ENCODE measurements at regions not wholly inside any gene's neighbourhood (a gene's known extent, or its start where the extent isn't known, plus 50 kb on each side); places are given as distances from the start of the nearest gene placed in this dataset.

GRCh38 chr12:83349907-83350611 is 663.4 kb downstream of the TMTC2 start:
- Histone ChIP-seq H3K4me3 (ENCODE audit: insufficient read depth, low read depth, low read length) (no peak overlapping the region), H2BK120ac (ENCODE audit: low read depth, low read length) (no peak overlapping the region), H3K14ac (replicated peaks; ENCODE audit: low read depth, low read length) (no peak overlapping the region), H3K9me3 (ENCODE audit: control insufficient read depth, insufficient read depth, low read length) (no peaks in the 10 kb centered on the region; the same call in 1 of the 2 replicates), H3K4me2 (ENCODE audit: low read depth, low read length) (no peak overlapping the region), H2AFZ (replicated peaks; ENCODE audit: low read length, poor library complexity) (no peak overlapping the region), H2BK5ac (ENCODE audit: low read depth, low read length, poor library complexity, severe bottlenecking) (no peak overlapping the region), H3K27me3 (ENCODE audit: control insufficient read depth, insufficient read depth, low read length) (no peaks in the 10 kb centered on the region), H3K4me1 (ENCODE audit: control insufficient read depth, insufficient read depth, low read length) (no peaks in the 10 kb centered on the region), H2AK5ac (ENCODE audit: low read depth, low read length) (no peak overlapping the region), H3K4ac (ENCODE audit: low read depth, low read length) (no peak overlapping the region), H3K18ac (ENCODE audit: low read depth, low read length) (no peak overlapping the region), H3K56ac (ENCODE audit: extremely low read depth, insufficient read depth, low read length) (no peak overlapping the region), H3K23ac (ENCODE audit: low read depth, low read length) (no peak overlapping the region), H4K20me1 (ENCODE audit: insufficient read depth, low read length) (no peaks in the 10 kb centered on the region), H4K91ac (ENCODE audit: insufficient read depth, low read depth, low read length) (no peak overlapping the region), H3K79me1 (ENCODE audit: low read depth in 1 of 2, low read length in 2 of 2) (no peaks in the 10 kb centered on the region), H4K8ac (ENCODE audit: low read depth in 2 of 2, low read length in 2 of 2) (no peak overlapping the region), H2BK20ac (ENCODE audit: low read depth, low read length) (no peak overlapping the region), H3K9ac (ENCODE audit: low read depth, low read length) (no peak overlapping the region), H2BK15ac (ENCODE audit: low read depth, low read length) (no peak overlapping the region), H3K9me1 (ENCODE audit: insufficient read depth, low read length) (no peaks in the 10 kb centered on the region), H4K5ac (ENCODE audit: low read depth, low read length) (no peak overlapping the region), H3K27ac (ENCODE audit: insufficient read depth, low read length) (no peak overlapping the region), H2AK9ac (replicated peaks; ENCODE audit: low read depth, low read length, poor library complexity) (no peak overlapping the region), H3K36me3 (ENCODE audit: control insufficient read depth, insufficient read depth, low read length) (no peaks in the 10 kb centered on the region)
- ATAC-seq (ENCODE audit: low read depth) (no peak), DNase-seq (no peak)
- ChIA-PET POLR2A (ENCODE audit: unreplicated experiment) (no interaction called here), CTCF (no interaction called here)
- dilution Hi-C loops (cut with HindIII; ENCODE audit: low sequenced_read_pairs, unreplicated experiment) = no loop called here
- intact Hi-C loops (cut with micrococcal nuclease) = no loop called here
- TF ChIP-seq CHD1 (IDR thresholded peaks at IDR 0.05; ENCODE audit: low read depth, low read length) = no peak
- no peak for TF ChIP-seq FOS (IDR thresholded peaks at IDR 0.05; ENCODE audit: low read depth, low read length)
- no peak for TF ChIP-seq ELK1 (IDR thresholded peaks at IDR 0.05; ENCODE audit: borderline replicate concordance, low read depth, low read length)
- no peak for TF ChIP-seq USF2 (IDR thresholded peaks at IDR 0.05; ENCODE audit: low read depth, low read length)
- no peak for TF ChIP-seq SMC3 (IDR thresholded peaks at IDR 0.05; ENCODE audit: low read depth, low read length)
- no peak for TF ChIP-seq MAZ (IDR thresholded peaks at IDR 0.05; ENCODE audit: borderline replicate concordance, low read depth, low read length)
- TF ChIP-seq RAD21 (IDR thresholded peaks at IDR 0.05; ENCODE audit: low read length) = no peak
- TF ChIP-seq BHLHE40 (IDR thresholded peaks at IDR 0.05; ENCODE audit: low read depth, low read length) = no peak
- no peak for TF ChIP-seq CEBPB (IDR thresholded peaks at IDR 0.05; ENCODE audit: low read depth, low read length)
- TF ChIP-seq RCOR1 (IDR thresholded peaks at IDR 0.05; ENCODE audit: insufficient replicate concordance, low read length) = no peak
- no peak for TF ChIP-seq NFE2L2 (IDR thresholded peaks at IDR 0.05; ENCODE audit: low read depth, low read length)
- TF ChIP-seq RFX5 (IDR thresholded peaks at IDR 0.05; ENCODE audit: low read depth, low read length) = no peak
- TF ChIP-seq MAFK (IDR thresholded peaks at IDR 0.05; ENCODE audit: low read depth, low read length) = no peak
- no peak for TF ChIP-seq POLR2A (IDR thresholded peaks at IDR 0.05; ENCODE audit: low read depth, low read length)
- TF ChIP-seq CTCF (conservative IDR thresholded peaks at IDR 0.05; ENCODE audit: low read depth, low read length) = no peak
- no peak for TF ChIP-seq MXI1 (IDR thresholded peaks at IDR 0.05; ENCODE audit: borderline replicate concordance, low read depth, low read length)
- no TSS peak for BruUV-seq (replicated peaks)
- 100% methylated on average over 1 of the region's 4 CpGs; no CpG with 5 or more reads in 1 of the 2 experiments for WGBS, 2 experiments (ENCODE audit: extremely low coverage in 2 of 2, insufficient read length in 1 of 2)
- in situ Hi-C loops (cut with MboI; ENCODE audit: low sequenced_read_pairs) = no loop called here

Data from IMR-90 (cell line).